ENCODE measurements at regions not wholly inside any gene's neighbourhood (a gene's known extent, or its start where the extent isn't known, plus 50 kb on each side); places are given as distances from the start of the nearest gene placed in this dataset.

GRCh38 chr1:8200317-8201115, 117.4 kb upstream of the SLC45A1 start (continued):
- TF ChIP-seq SRY (CRISPR knock-in tag; IDR thresholded peaks at IDR 0.05) (no peak), SUZ12 (IDR thresholded peaks at IDR 0.05; ENCODE audit: low read depth, low read length) (no peak), ZNF326 (CRISPR knock-in tag; IDR thresholded peaks at IDR 0.05; ENCODE audit: borderline replicate concordance) (no peak), DMAP1 (CRISPR knock-in tag; IDR thresholded peaks at IDR 0.05) (peak; percentile 71), ZNF580 (CRISPR knock-in tag; IDR thresholded peaks at IDR 0.05; ENCODE audit: borderline replicate concordance, low read depth) (peak; percentile 20; the same call in 1 of the 2 replicates), NR1H2 (CRISPR knock-in tag; IDR thresholded peaks at IDR 0.05; ENCODE audit: borderline replicate concordance, low read depth) (no peak), CHD2 (IDR thresholded peaks at IDR 0.05; ENCODE audit: low read depth, low read length) (no peak), HDAC6 (IDR thresholded peaks at IDR 0.05; ENCODE audit: low read depth, low read length) (no peak), ATF7 (IDR thresholded peaks at IDR 0.05) (no peak), ATF7 (CRISPR knock-in tag; IDR thresholded peaks at IDR 0.05) (peak; percentile 83; the same call in 1 of the 2 replicates), MYNN (CRISPR knock-in tag; IDR thresholded peaks at IDR 0.05; ENCODE audit: low read depth) (no peak), FOXA3 (CRISPR knock-in tag; IDR thresholded peaks at IDR 0.05) (peak; percentile 99), ZBTB25 (CRISPR knock-in tag; IDR thresholded peaks at IDR 0.05) (peak; percentile 79), HBP1 (CRISPR knock-in tag; IDR thresholded peaks at IDR 0.05; ENCODE audit: low read depth) (peak; percentile 42; the same call in 1 of the 2 replicates), GTF2F1 (IDR thresholded peaks at IDR 0.05; ENCODE audit: low read length) (no peak), SYNCRIP (IDR thresholded peaks at IDR 0.05; ENCODE audit: insufficient read depth, low read depth, low read length) (no peak), SPEN (CRISPR knock-in tag; IDR thresholded peaks at IDR 0.05; ENCODE audit: low read depth) (no peak), SCMH1 (CRISPR knock-in tag; IDR thresholded peaks at IDR 0.05; ENCODE audit: borderline replicate concordance) (no peak), KAT7 (CRISPR knock-in tag; IDR thresholded peaks at IDR 0.05; ENCODE audit: borderline replicate concordance) (peak; percentile 71), PAF1 (CRISPR knock-in tag; IDR thresholded peaks at IDR 0.05) (no peak), EHMT2 (IDR thresholded peaks at IDR 0.05; ENCODE audit: borderline replicate concordance, low read depth, low read length) (no peak), MAFK (conservative IDR thresholded peaks at IDR 0.05 in 1 of 2, IDR thresholded peaks at IDR 0.05 in 1 of 2; ENCODE audit: low read length in 2 of 2) (no peak), ZNF737 (CRISPR knock-in tag; IDR thresholded peaks at IDR 0.05; ENCODE audit: borderline replicate concordance) (no peak), ZNF576 (CRISPR knock-in tag; IDR thresholded peaks at IDR 0.05) (no peak), ETV6 (CRISPR knock-in tag; conservative IDR thresholded peaks at IDR 0.05) (no peak), ZNF160 (CRISPR knock-in tag; IDR thresholded peaks at IDR 0.05) (no peak), GABPB1 (CRISPR knock-in tag; IDR thresholded peaks at IDR 0.05) (peak; percentile 52), ZNF451 (CRISPR knock-in tag; IDR thresholded peaks at IDR 0.05) (no peak), NCOA5 (CRISPR knock-in tag; IDR thresholded peaks at IDR 0.05) (no peak)
